GM19239 (cell line): ENCODE measurements at regions not wholly inside any gene's neighbourhood (a gene's known extent, or its start where the extent isn't known, plus 50 kb on each side); places are given as distances from the start of the nearest gene placed in this dataset.
"Not testable (repeated sequence)": the region's sequence is repeated elsewhere in the genome, so short reads cannot be mapped to it uniquely, and the experiment has no call there.

Experiments used
- DNase-seq: peaks from one replicate; pipeline ENCODE4 v3.0.0; 2011; ENCODE audit warnings: low spot score; ENCODE audit not compliant: insufficient read length
- FAIRE-seq: peaks from 2 replicates; lab custom pipeline; 2011; peaks lifted over from hg19 to GRCh38; lab: Jason Lieb, UNC

DNA sequence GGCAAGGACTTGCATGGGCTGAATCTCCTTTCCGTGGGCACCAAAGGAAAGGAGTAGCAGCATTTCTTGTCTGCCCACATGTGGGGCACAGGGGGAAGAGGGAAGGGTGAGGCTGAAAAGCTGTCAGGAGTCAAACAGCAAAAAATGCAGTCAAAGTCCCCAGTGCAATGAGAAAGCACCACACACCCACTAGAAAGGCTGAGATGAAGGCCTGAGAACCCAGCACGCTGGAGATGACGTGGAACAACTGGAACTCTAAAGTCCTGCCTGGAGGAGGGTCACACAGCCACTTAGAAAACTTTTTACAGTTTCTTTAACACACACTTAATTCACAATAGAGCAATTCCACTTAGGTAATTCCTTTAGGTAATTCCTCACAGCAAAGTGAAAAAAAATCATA lies 94.6 kb upstream of the IGFBPL1 start:
- no peak for DNase-seq
- no peak for FAIRE-seq

DNA sequence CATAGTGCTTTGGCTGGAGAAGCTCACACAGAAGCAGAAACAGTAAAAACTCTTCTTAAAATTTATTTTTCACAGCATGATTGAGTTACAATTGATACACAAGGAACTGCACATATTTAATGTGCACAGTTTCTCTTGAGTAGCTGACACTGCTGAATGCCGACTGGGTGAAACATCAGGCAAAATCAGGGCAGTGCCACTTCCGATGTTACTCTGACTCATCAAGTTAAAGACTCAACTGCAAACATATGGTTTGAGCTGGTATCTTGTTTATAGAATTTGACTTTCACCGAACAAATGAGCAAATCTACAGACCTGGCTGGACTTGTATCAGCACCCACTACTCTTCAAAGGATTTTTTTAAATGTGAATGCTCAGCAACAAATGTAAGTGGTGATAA lies 92.0 kb upstream of the IGFBPL1 start:
- FAIRE-seq, DNase-seq: not testable (repeated sequence)

DNA sequence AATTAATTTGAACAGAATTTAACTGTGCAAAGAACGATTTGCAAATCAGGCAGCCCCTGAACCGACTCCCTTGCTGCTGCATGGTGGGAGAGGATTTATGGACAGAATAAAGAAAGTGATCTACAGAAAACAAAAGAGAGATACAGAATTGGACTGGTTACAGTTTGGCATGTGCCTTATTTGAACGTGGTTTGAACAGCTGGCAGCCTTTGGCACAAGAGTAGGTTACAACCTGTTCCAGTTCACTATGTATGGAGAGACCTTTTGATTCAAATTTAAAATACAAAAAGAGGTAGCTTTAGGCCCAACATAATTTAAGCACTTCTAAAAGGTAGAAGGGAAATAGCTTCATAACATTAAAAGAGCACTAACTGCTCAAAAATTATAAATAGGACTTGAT lies 90.8 kb upstream of the IGFBPL1 start:
- FAIRE-seq, DNase-seq: not testable (repeated sequence)

- peak; percentile 11 for FAIRE-seq
- DNase-seq, result not testable (repeated sequence)
Measured at GRCh38 chr9:38510340-38510739, 86.1 kb upstream of the IGFBPL1 start.

DNA sequence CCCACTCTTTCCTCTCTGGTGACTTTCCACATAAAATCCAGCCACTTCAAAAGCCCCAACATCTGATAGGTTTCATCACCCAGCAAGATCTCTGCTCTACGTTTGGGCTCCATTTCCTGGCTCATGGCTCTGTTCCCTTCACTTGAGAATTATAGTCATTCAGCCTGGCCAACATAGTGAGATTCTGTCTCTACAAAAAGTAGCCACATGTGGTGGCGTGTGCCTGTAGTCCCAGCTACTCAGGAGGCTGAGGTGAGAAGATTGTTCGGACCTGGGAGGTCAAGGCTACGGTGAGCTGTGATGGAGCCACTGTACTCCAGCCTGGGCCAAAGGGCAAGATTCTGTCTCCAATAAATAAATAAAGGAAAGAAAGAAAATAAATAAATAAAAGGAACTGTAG lies 83.3 kb upstream of the IGFBPL1 start:
- no peak for DNase-seq
- FAIRE-seq, result no peak

- DNase-seq, FAIRE-seq: not testable (repeated sequence)
Measured at GRCh38 chr9:38500171-38500570, 75.9 kb upstream of the IGFBPL1 start.

- not testable (repeated sequence) for DNase-seq, FAIRE-seq
Measured at GRCh38 chr9:38498551-38498950, 74.3 kb upstream of the IGFBPL1 start.

GRCh38 chr9:38489057-38489456 lies 64.8 kb upstream of the IGFBPL1 start:
- DNase-seq (no peak), FAIRE-seq (no peak)

DNA sequence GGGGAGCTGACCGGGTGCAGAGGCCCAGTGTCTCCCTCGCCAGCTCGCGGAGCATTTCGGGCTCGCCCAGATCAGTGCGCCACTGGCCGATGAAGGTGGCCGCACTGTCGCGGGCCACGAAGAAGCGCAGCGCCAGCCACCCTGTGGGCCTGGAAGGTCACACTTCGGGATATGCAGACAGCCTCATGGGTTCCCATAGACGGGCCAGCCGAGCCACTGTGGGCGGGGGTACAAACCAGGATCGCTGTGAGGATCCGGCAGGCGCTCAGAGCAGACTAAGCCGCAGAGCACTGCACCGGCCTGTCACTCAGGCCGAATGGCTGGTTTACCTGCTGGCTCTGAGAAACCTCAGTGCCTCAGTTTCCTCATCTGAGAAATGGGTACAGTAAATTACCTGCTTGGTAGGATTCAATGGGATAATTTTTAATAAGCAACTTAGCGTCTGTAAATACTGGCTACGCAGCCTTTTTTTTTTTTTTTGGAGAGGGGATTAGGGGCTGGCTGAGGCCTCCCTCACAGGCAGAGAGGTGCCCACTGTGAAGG lies 64.0 kb upstream of the IGFBPL1 start:
- no peak for FAIRE-seq
- no peak for DNase-seq

GRCh38 chr9:38487418-38488155 lies 63.3 kb upstream of the IGFBPL1 start:
- DNase-seq, FAIRE-seq: not testable (repeated sequence)

DNA sequence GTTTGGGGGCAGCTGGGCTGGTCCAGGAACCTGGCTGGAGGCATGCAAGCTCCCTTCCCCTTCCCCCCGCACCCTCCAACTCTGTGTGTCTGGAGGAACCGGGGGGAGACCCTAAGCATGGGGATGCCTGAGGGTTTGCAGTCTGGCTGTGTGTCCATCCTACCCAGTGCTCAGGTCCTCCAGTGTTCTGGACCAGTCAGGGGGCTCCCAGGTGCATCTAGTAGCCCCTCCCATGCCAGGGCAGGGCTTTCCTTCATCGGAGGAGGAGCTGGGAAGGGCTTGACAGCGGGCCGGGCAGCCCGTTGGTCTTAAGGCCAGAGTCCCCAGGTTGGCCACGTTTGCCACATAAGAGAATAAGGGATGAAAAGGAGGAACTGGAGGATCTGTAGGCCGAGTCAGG lies 62.6 kb upstream of the IGFBPL1 start:
- no peak for FAIRE-seq
- no peak for DNase-seq

DNA sequence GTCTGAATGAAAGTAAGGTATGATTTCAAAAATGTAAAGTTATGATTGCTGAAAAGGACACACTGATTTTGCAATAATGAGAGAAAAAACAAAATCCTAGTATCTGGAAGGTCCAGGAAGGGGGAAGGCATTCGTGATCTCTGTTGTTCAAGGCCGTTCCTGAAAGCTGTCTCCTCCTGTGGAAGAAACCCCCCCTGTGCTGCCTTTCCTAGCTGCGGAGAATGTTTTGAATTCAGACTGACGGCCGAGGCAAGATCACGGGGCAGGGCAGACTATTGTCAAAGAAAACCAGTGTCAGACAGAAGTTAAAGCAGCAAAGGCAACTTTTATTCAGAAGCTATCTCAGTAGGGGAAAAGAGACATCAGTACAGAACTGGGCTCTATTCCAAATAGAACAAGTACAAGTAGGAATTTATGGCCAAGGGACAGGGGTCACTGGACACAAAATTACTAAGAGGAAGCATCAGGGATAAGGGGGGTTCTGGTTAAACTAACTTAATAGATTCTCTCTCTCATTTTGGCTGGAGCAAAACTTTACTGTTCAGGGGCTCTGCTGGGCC lies 61.9 kb upstream of the IGFBPL1 start:
- no peak for DNase-seq
- no peak for FAIRE-seq

DNA sequence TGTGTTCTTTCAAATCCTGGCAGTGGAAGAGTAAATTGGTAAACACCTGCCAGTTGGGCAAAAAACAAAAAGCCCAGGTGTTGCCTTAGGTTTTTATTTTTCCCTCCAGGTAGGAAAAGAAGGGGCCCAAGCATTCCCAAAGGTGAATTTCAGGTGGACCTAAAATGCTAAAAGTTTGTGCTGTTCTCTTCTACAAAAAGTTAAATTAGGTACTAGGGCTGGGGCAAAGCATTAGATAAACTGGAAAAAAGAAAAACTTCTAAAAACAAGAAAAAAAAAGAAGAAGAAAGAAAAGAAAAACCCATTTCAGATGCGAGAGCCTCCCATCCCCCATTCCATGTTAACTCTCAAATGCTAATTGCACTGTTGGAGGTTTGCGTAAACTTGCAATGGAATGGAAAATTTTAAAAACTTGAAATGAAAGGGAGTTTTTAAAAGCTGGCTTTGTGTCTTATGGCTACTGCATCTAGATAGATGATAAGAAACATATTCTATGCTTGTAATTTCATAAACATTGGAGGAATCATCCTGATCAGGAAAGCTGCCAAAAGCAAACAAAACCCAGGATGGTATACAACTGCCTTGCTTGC lies 59.9 kb upstream of the IGFBPL1 start:
- not testable (repeated sequence) for FAIRE-seq, DNase-seq

- DNase-seq (no peak), FAIRE-seq (no peak)
Measured at GRCh38 chr9:38482918-38483592, 58.8 kb upstream of the IGFBPL1 start.

DNA sequence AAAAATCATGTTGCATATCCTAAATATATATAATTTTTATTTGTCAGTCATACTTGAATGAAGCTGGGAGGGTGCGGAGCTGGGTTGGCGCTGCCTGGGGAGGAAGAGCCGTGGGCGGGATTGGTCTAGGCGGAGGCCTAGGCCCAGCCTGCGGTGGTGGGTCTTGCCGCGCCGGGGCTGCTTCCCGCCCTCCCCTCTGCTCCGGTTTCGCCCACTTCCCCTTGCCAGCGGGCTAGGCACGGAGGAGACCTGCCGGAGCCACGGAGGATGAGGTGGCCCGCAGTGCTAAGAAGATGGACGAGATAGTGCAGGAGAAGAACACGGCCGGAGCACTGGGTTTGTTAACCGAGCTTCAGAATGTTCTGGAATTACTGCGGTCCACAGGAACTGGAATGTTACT lies 54.0 kb upstream of the IGFBPL1 start:
- no peak for FAIRE-seq
- DNase-seq, result no peak

- not testable (repeated sequence) for DNase-seq
- peak; percentile 90 for FAIRE-seq
Measured at GRCh38 chr9:38474476-38474875, 50.2 kb upstream of the IGFBPL1 start.
